Neural progenitor cell (in vitro differentiated cells): ENCODE measurements at regions not wholly inside any gene's neighbourhood (a gene's known extent, or its start where the extent isn't known, plus 50 kb on each side); places are given as distances from the start of the nearest gene placed in this dataset.

Source experiments
- DNase-seq: peaks from one replicate; pipeline ENCODE4 v3.0.0-alpha.2; 2016; ENCODE audit warnings: low spot score
- H2AFZ ChIP-seq: fragments of 200-600 bp; sonication (generic); replicated peaks from 2 replicates; pipeline ENCODE4 v1.6.1; 2016; ENCODE audit warnings: antibody characterized with exemption
- H3F3A ChIP-seq: fragments of 200-600 bp; sonication (generic); 2 replicates; pipeline ENCODE4 v1.6.1; 2016; ENCODE audit warnings: antibody characterized with exemption, low read depth
- H3K27ac ChIP-seq: fragments of 200-600 bp; sonication (generic); 2 replicates; pipeline ENCODE4 v1.5.1; 2016; ENCODE audit warnings: mild to moderate bottlenecking
- H3K27me3 ChIP-seq: fragments of 200-600 bp; sonication (generic); 2 replicates; pipeline ENCODE4 v1.6.1; 2016; ENCODE audit warnings: mild to moderate bottlenecking, moderate library complexity
- H3K36me3 ChIP-seq: fragments of 200-600 bp; sonication (generic); 2 replicates; pipeline ENCODE4 v1.5.1; 2016
- H3K4me1 ChIP-seq: fragments of 200-600 bp; sonication (generic); 2 replicates; pipeline ENCODE4 v1.6.1; 2016; ENCODE audit warnings: mixed run types
- H3K4me2 ChIP-seq: fragments of 200-600 bp; sonication (generic); 2 replicates; pipeline ENCODE4 v1.6.1; 2016
- H3K4me3 ChIP-seq: fragments of 200-600 bp; sonication (generic); 2 replicates; pipeline ENCODE4 v1.5.1; 2016
- H3K79me2 ChIP-seq: fragments of 200-600 bp; sonication (generic); 2 replicates; pipeline ENCODE4 v1.6.1; 2016; ENCODE audit warnings: low read depth
- H3K9ac ChIP-seq: fragments of 200-600 bp; sonication (generic); 2 replicates; pipeline ENCODE4 v1.6.1; 2016
- H3K9me3 ChIP-seq: fragments of 200-600 bp; sonication (generic); 2 replicates; pipeline ENCODE4 v1.5.1; 2016; ENCODE audit warnings: low read depth
- H4K20me1 ChIP-seq: fragments of 200-600 bp; sonication (generic); 2 replicates; pipeline ENCODE4 v1.6.1; 2016; ENCODE audit warnings: low read depth
- H3K27ac Mint-ChIP-seq: 3 replicates; pipeline ENCODE4 v1.8.0; 2021; ENCODE audit warnings: mixed read lengths
- H3K27me3 Mint-ChIP-seq: 2 replicates; pipeline ENCODE4 v1.8.0; 2022; ENCODE audit warnings: low read depth, mild to moderate bottlenecking, inconsistent platforms, moderate library complexity, mixed read lengths; ENCODE audit not compliant: insufficient read depth
- H3K36me3 Mint-ChIP-seq: 3 replicates; pipeline ENCODE4 v1.8.0; 2021; ENCODE audit warnings: mixed read lengths
- H3K4me1 Mint-ChIP-seq: 3 replicates; pipeline ENCODE4 v1.8.0; 2021; ENCODE audit warnings: mixed read lengths
- H3K4me3 Mint-ChIP-seq: 3 replicates; pipeline ENCODE4 v1.8.0; 2021; ENCODE audit warnings: mild to moderate bottlenecking, moderate library complexity, mixed read lengths
- H3K9me3 Mint-ChIP-seq: 3 replicates; pipeline ENCODE4 v1.8.0; 2020; ENCODE audit warnings: mixed read lengths
- EZH2 ChIP-seq: fragments of 200-600 bp; sonication (generic); IDR thresholded peaks from 2 replicates; pipeline ENCODE4 v1.6.1; 2017; ENCODE audit warnings: antibody characterized with exemption, mild to moderate bottlenecking, moderate library complexity
- EZH2phosphoT487 ChIP-seq: fragments of 200-600 bp; sonication (generic); IDR thresholded peaks from 2 replicates; pipeline ENCODE4 v1.6.1; 2017; ENCODE audit warnings: antibody characterized with exemption
- TF ChIP-seq, protein P1 (sequence below): fragments of 200-600 bp; sonication (generic); IDR thresholded peaks from 2 replicates; pipeline ENCODE4 v1.5.1; 2017; ENCODE audit warnings: antibody characterized with exemption, mild to moderate bottlenecking

DNA sequence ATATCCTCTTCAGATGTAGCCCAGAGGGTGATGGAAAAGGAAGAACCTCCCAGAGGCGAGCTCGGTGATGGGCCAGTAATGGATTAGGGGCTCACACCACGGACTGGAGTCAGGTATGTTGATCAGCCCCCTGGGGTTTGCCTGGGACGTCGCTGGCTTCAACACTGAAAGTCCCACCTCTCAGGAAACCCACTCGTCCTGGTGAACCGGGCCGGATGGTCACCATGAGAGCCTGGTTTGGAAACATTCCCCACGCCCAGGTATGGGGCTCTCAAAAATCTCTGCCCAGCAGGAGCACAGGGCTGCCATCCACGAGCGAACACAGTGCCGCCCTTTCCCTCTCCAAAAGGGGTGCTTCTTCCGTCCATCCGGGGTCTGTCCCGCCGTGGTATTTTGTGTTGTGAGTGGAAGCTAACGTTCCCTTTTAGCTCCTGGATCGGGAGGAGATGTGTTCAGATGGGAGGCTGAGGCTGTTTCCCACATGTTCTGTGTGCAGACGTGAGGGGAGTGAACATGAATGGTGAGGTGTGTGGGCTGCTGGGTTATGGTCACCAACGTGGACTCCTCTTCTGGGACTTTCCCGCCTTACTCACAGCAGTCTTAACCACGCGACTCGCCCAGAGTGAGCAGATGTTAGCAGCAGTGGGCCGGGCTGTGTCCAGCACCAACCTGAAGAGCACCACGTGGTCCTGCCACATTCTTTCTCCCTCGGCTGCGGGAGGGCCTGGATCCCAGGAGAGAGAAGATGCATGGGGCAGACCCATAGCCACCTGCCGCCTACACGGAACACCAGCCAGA is 139.2 kb downstream of the KIF26A start:
- H3K9me3 Mint-ChIP-seq: no peaks in the 10 kb centered on the region
- peaks cover 9% of the 10 kb centered on the region for H3K27me3 Mint-ChIP-seq
- Histone ChIP-seq H4K20me1 (no peaks in the 10 kb centered on the region), H3K9ac (no peak overlapping the region), H3K36me3 (no peaks in the 10 kb centered on the region), H3K4me3 (no peak overlapping the region), H3K27ac (no peak overlapping the region), H3K4me2 (no peak overlapping the region), H3K27me3 (no peaks in the 10 kb centered on the region), H3K79me2 (no peaks in the 10 kb centered on the region), H2AFZ (no peak overlapping the region), H3K4me1 (peaks cover 4% of the 10 kb centered on the region), H3F3A (no peaks in the 10 kb centered on the region), H3K9me3 (no peaks in the 10 kb centered on the region)
- no peaks in the 10 kb centered on the region for H3K36me3 Mint-ChIP-seq
- H3K27ac Mint-ChIP-seq: no peak overlapping the region
- H3K4me3 Mint-ChIP-seq: no peak overlapping the region
- no peak for DNase-seq
- H3K4me1 Mint-ChIP-seq: peaks cover 23% of the 10 kb centered on the region
- TF ChIP-seq EZH2 (no peak), EZH2phosphoT487 (no peak)
- TF ChIP-seq, protein P1, sequence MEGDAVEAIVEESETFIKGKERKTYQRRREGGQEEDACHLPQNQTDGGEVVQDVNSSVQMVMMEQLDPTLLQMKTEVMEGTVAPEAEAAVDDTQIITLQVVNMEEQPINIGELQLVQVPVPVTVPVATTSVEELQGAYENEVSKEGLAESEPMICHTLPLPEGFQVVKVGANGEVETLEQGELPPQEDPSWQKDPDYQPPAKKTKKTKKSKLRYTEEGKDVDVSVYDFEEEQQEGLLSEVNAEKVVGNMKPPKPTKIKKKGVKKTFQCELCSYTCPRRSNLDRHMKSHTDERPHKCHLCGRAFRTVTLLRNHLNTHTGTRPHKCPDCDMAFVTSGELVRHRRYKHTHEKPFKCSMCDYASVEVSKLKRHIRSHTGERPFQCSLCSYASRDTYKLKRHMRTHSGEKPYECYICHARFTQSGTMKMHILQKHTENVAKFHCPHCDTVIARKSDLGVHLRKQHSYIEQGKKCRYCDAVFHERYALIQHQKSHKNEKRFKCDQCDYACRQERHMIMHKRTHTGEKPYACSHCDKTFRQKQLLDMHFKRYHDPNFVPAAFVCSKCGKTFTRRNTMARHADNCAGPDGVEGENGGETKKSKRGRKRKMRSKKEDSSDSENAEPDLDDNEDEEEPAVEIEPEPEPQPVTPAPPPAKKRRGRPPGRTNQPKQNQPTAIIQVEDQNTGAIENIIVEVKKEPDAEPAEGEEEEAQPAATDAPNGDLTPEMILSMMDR: no peak

DNA sequence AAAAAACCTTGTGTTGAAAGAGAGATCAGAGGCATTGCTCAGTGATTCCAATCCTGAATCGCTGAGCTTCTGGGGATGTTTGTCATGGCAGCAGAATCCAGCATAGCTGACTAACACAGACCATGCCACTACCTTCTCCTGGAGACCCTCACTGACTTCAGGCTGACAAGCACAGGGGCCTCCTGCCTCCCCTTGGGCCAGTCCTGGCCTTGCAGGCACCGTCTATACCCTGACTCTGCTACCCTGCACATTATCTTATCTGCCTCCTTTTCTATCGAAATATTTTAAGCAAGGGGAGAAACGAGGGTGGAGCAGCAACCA is 139.8 kb downstream of the KIF26A start:
- H2AFZ ChIP-seq: no peak overlapping the region
- Mint-ChIP-seq H3K36me3 (no peaks in the 10 kb centered on the region), H3K27ac (no peak overlapping the region), H3K4me3 (no peak overlapping the region), H3K9me3 (no peaks in the 10 kb centered on the region), H3K27me3 (peaks cover 9% of the 10 kb centered on the region), H3K4me1 (peaks cover 26% of the 10 kb centered on the region)
- H3K27me3 ChIP-seq: no peaks in the 10 kb centered on the region
- no peak overlapping the region for H3K4me3 ChIP-seq
- no peak overlapping the region for H3K4me2 ChIP-seq
- peaks cover 4% of the 10 kb centered on the region for H3K4me1 ChIP-seq
- no peak overlapping the region for H3K9ac ChIP-seq
- TF ChIP-seq, protein P1: no peak
- no peak for TF ChIP-seq EZH2phosphoT487
- TF ChIP-seq EZH2: no peak
- no peaks in the 10 kb centered on the region for H3K79me2 ChIP-seq
- no peaks in the 10 kb centered on the region for H3K9me3 ChIP-seq
- DNase-seq: no peak
- H4K20me1 ChIP-seq: no peaks in the 10 kb centered on the region
- no peak overlapping the region for H3K27ac ChIP-seq
- H3K36me3 ChIP-seq: no peaks in the 10 kb centered on the region
- H3F3A ChIP-seq: no peaks in the 10 kb centered on the region

DNA sequence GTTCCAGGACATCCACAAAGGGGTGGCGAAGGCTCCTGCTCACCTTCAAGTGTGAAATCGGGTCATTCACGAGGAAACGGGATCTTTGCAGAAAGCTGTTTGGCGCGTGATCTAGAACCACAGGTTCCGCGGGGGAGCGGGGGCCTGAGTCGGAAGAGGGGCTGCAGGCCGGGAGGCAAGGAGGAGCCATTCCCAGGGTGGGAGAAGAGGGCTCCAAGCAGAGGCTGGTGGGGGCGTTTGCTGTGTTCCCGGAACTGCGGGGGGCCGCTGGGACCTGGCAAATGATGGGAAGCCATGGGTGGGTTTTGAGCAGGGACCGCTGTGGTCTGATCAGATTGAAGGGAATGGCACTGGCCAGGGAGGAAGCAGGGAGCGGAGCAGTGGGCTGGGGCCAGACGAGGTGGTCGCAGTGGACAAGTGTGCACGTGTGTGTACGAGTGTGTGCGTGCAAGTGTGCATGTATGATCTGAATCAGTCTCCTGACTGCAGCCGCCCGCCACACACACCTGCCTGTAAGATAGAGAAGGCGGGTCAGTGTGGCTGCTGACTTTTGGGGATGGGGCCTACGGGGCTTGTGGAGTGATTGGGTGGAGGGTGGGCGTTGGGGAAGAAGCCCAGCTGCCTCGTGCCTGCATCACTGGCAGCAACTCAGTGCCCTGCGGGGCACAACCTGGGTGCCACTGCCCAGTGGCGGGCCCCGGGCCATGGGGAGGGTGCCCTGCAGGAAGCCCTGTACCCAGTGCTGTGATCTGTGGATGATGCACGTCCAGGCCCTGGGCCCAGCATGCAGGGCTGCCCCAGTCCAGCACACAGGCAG is 141.9 kb downstream of the KIF26A start:
- no peak overlapping the region for H3K4me2 ChIP-seq
- Mint-ChIP-seq H3K4me3 (no peak overlapping the region), H3K36me3 (no peaks in the 10 kb centered on the region), H3K4me1 (peaks cover 34% of the 10 kb centered on the region), H3K27me3 (peaks cover 12% of the 10 kb centered on the region), H3K9me3 (no peaks in the 10 kb centered on the region), H3K27ac (peak overlapping the region; percentile 87)
- no peaks in the 10 kb centered on the region for H3K79me2 ChIP-seq
- H3K4me1 ChIP-seq: peaks cover 15% of the 10 kb centered on the region
- TF ChIP-seq, protein P1: no peak
- TF ChIP-seq EZH2 (no peak), EZH2phosphoT487 (no peak)
- H3K27ac ChIP-seq: no peak overlapping the region
- H3K4me3 ChIP-seq: no peak overlapping the region
- H3K36me3 ChIP-seq: no peaks in the 10 kb centered on the region
- H3K9ac ChIP-seq: no peak overlapping the region
- H2AFZ ChIP-seq: no peak overlapping the region
- no peak for DNase-seq
- no peaks in the 10 kb centered on the region for H4K20me1 ChIP-seq
- H3F3A ChIP-seq: no peaks in the 10 kb centered on the region
- no peaks in the 10 kb centered on the region for H3K27me3 ChIP-seq
- no peaks in the 10 kb centered on the region for H3K9me3 ChIP-seq
